Peyer's patch (tissue), 4 donors: ENCODE measurements at regions not wholly inside any gene's neighbourhood (a gene's known extent, or its start where the extent isn't known, plus 50 kb on each side); places are given as distances from the start of the nearest gene placed in this dataset.

ENCODE experiments used
- POLR2A ChIP-seq, 2 donors: fragments of 450-650 bp; IDR thresholded peaks; one replicate each; pipeline ENCODE4 v1.5.1; 2017; ENCODE audit warnings: antibody characterized with exemption in 2 of 2, mild to moderate bottlenecking in 2 of 2, moderate library complexity in 2 of 2
- TF ChIP-seq, protein P1 (sequence below), 6 experiments: fragments of 450-650 bp in 4 of 6; fragments of 200-600 bp in 2 of 6; sonication (generic) in 1 of 6; IDR thresholded peaks; one replicate each; pipeline ENCODE4 v1.5.1; 2017 to 2019; ENCODE audit warnings: antibody characterized with exemption in 6 of 6, mild to moderate bottlenecking in 3 of 6, moderate library complexity in 1 of 6

DNA sequence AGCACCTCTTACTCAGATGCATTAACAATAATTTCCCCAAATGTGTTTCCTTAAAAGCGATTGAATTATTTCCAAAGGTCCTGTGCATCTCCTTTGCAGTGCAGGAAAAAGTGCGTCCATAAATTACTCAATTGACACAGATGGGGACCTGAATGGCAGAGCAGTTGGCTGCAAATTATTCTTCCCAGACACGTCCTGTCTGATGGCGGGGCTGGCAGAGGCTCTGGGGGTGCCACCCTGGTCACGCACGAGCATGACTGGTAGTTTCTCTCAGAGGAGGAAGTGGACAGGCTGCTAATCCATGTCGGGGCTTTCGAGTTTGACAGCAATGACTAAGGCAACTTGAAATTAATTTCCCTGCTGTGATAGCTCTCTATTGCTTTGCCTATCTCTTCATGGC is 264.8 kb upstream of the BRINP1 start:
- TF ChIP-seq, protein P1, sequence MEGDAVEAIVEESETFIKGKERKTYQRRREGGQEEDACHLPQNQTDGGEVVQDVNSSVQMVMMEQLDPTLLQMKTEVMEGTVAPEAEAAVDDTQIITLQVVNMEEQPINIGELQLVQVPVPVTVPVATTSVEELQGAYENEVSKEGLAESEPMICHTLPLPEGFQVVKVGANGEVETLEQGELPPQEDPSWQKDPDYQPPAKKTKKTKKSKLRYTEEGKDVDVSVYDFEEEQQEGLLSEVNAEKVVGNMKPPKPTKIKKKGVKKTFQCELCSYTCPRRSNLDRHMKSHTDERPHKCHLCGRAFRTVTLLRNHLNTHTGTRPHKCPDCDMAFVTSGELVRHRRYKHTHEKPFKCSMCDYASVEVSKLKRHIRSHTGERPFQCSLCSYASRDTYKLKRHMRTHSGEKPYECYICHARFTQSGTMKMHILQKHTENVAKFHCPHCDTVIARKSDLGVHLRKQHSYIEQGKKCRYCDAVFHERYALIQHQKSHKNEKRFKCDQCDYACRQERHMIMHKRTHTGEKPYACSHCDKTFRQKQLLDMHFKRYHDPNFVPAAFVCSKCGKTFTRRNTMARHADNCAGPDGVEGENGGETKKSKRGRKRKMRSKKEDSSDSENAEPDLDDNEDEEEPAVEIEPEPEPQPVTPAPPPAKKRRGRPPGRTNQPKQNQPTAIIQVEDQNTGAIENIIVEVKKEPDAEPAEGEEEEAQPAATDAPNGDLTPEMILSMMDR (IDR thresholded peaks at IDR 0.05) = no peak
- TF ChIP-seq POLR2A (IDR thresholded peaks at IDR 0.05) = no peak
